ENCODE measurements at regions not wholly inside any gene's neighbourhood (a gene's known extent, or its start where the extent isn't known, plus 50 kb on each side); places are given as distances from the start of the nearest gene placed in this dataset.

- DNase-seq: no peak
These were observed 438.6 kb upstream of the MGMT start for GRCh38 chr10:129028451-129028850.

- no peak for DNase-seq
These were observed 438.0 kb upstream of the MGMT start for GRCh38 chr10:129029051-129029450.

- no peak for DNase-seq
These were observed 437.0 kb upstream of the MGMT start for GRCh38 chr10:129029851-129030602.

- no peak for DNase-seq
These were observed 436.5 kb upstream of the MGMT start for GRCh38 chr10:129030603-129030895.

- DNase-seq: no peak
These were observed 435.8 kb upstream of the MGMT start for GRCh38 chr10:129030996-129031843.

GRCh38 chr10:129031844-129032150 is 435.2 kb upstream of the MGMT start:
- no peak for DNase-seq

GRCh38 chr10:129032372-129033313 is 434.4 kb upstream of the MGMT start:
- DNase-seq: no peak

- DNase-seq: no peak
These were observed 433.7 kb upstream of the MGMT start for GRCh38 chr10:129033340-129033739.

GRCh38 chr10:129033790-129034272 is 433.2 kb upstream of the MGMT start:
- no peak for DNase-seq

GRCh38 chr10:129035052-129035827 is 431.8 kb upstream of the MGMT start:
- no peak for DNase-seq

GRCh38 chr10:129038522-129038921 is 428.5 kb upstream of the MGMT start:
- no peak for DNase-seq

GRCh38 chr10:129039406-129040370 is 427.4 kb upstream of the MGMT start:
- DNase-seq: no peak

GRCh38 chr10:129040377-129040776 is 426.7 kb upstream of the MGMT start:
- DNase-seq: no peak

- no peak for DNase-seq
These were observed 425.1 kb upstream of the MGMT start for GRCh38 chr10:129041916-129042315.

- no peak for DNase-seq
These were observed 424.1 kb upstream of the MGMT start for GRCh38 chr10:129042776-129043595.

GRCh38 chr10:129043691-129044090 is 423.4 kb upstream of the MGMT start:
- DNase-seq: no peak

GRCh38 chr10:129045599-129045998 is 421.4 kb upstream of the MGMT start:
- no peak for DNase-seq

GRCh38 chr10:129046065-129046681 is 420.9 kb upstream of the MGMT start:
- DNase-seq: no peak

- DNase-seq: no peak
These were observed 420.1 kb upstream of the MGMT start for GRCh38 chr10:129046962-129047361.

Data from occipital lobe (tissue), 1 donor.